Spleen (tissue), 7 donors: ENCODE measurements at regions not wholly inside any gene's neighbourhood (a gene's known extent, or its start where the extent isn't known, plus 50 kb on each side); places are given as distances from the start of the nearest gene placed in this dataset.

Experiments used
- POLR2A ChIP-seq, 3 donors: fragments of 450-650 bp; IDR thresholded peaks; one replicate each; pipeline ENCODE4 v1.5.1; 2017; ENCODE audit warnings: antibody characterized with exemption in 3 of 3, mild to moderate bottlenecking in 1 of 3
- POLR2AphosphoS5 ChIP-seq, 3 donors: sonication (generic); formaldehyde crosslinking; IDR thresholded peaks; one replicate each; pipeline ENCODE4 v1.5.1; 2017; ENCODE audit warnings: antibody characterized with exemption in 3 of 3
- TF ChIP-seq, protein P1 (sequence below), 11 experiments: fragments of 200-600 bp in 7 of 11; fragments of 450-650 bp in 4 of 11; sonication (generic) in 4 of 11; IDR thresholded peaks in 8 of 11; conservative IDR thresholded peaks in 3 of 11; 1 replicate in 7 of 11; 2 replicates in 4 of 11; pipeline versions ENCODE4 v1.4.0 to v1.8.0; 2016 to 2021; ENCODE audit warnings: antibody characterized with exemption in 11 of 11, inconsistent platforms in 4 of 11, mild to moderate bottlenecking in 1 of 11
- donor health status: DM: no; HTN: no; CAD: no; lungs with moderate emphysema.
- donor health status: DM: no; HTN: no; CAD: no.
- donor health status: DM: no; HTN: no; CAD: no.

DNA sequence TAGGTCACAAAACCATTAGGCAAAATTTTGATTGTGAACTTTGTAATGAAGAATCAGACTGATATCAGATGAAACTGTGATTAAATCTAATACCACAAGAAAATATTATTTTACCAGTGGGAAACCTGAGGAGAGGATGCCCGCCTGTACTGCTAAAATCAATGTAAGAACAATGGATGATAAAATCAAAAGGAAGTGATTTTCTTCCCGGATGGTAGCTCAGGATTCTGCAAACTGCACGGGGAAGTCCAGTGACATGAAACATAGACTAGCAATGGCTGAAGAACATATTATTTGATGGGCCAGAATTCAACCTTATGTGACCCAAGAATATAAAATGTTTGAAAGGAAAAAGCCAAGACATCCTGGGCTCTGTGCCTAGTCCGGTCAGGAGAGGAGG lies 974.9 kb downstream of the PCDH18 start:
- no peak for TF ChIP-seq POLR2AphosphoS5 (IDR thresholded peaks at IDR 0.05)
- TF ChIP-seq, protein P1, sequence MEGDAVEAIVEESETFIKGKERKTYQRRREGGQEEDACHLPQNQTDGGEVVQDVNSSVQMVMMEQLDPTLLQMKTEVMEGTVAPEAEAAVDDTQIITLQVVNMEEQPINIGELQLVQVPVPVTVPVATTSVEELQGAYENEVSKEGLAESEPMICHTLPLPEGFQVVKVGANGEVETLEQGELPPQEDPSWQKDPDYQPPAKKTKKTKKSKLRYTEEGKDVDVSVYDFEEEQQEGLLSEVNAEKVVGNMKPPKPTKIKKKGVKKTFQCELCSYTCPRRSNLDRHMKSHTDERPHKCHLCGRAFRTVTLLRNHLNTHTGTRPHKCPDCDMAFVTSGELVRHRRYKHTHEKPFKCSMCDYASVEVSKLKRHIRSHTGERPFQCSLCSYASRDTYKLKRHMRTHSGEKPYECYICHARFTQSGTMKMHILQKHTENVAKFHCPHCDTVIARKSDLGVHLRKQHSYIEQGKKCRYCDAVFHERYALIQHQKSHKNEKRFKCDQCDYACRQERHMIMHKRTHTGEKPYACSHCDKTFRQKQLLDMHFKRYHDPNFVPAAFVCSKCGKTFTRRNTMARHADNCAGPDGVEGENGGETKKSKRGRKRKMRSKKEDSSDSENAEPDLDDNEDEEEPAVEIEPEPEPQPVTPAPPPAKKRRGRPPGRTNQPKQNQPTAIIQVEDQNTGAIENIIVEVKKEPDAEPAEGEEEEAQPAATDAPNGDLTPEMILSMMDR (IDR thresholded peaks at IDR 0.05 in 8 of 11, conservative IDR thresholded peaks at IDR 0.05 in 3 of 11): no peak
- no peak for TF ChIP-seq POLR2A (IDR thresholded peaks at IDR 0.05)
